ENCODE measurements at regions not wholly inside any gene's neighbourhood (a gene's known extent, or its start where the extent isn't known, plus 50 kb on each side); places are given as distances from the start of the nearest gene placed in this dataset.

DNA sequence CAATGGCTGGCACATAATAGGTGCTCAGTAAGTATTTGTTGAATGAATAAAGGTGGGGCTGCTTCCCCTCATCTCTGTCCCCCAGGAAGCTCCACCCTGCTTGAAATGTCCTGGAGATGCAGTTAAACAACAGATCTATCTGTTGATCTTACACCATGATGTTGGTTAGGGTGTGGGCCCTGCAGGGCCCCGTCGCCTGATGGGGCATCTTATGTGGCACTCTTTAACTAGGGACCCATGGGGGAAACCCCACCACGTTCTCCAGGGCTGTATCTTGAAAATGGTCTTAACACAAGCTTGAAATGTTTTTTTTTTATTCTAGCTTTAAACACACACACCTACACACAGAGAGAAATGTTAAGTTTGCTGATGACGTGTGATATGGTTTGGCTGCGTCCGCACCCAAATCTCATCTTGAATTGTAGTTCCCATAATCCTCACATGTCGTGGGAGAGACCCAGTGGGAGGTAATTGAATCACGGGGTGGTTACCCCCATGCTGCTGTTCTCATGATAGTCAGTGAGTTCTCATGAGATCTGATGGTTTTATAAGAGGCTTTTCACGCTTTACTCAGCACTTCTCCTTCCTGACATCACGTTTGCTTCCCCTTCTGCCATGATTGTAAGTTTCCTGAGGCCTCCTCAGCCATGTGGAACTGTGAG is 741.7 kb downstream of the VRK1 start:
- Histone ChIP-seq H3K79me2 (no peaks in the 10 kb centered on the region), H3K4me2 (ENCODE audit: low read length) (no peak overlapping the region), H3K9me3 (ENCODE audit: control insufficient read depth, low read length) (no peaks in the 10 kb centered on the region), H3K27me3 (ENCODE audit: control insufficient read depth, insufficient read depth, low read length) (no peaks in the 10 kb centered on the region), H3K9ac (no peak overlapping the region), H3K4me3 (ENCODE audit: low read depth, low read length) (no peak overlapping the region), H3K36me3 (ENCODE audit: control insufficient read depth, insufficient read depth, low read length) (no peaks in the 10 kb centered on the region), H3K4me1 (no peaks in the 10 kb centered on the region), H3K27ac (no peak overlapping the region), H2AFZ (no peak overlapping the region)
- no peak for TF ChIP-seq CTCF (IDR thresholded peaks at IDR 0.05)

DNA sequence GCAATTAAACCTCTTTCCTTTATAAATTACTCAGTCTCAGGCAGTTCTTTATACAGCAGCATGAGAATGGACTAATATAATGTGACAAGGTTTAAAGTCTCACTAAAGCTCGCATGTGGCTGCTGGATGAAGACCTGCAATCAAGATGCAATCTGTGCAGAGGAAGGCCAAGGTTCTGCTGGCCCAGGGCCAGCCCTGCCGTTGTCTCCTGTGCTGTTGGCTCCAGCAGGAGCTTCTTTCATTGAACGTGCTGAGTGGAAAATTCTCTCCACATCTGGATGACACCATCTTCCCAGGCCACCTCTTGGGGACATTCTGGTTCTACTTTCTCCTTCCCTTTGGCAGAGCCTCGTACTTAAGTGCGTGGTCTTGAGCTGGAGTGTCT is 742.2 kb downstream of the VRK1 start:
- Histone ChIP-seq H3K4me1 (no peaks in the 10 kb centered on the region), H3K36me3 (ENCODE audit: control insufficient read depth, insufficient read depth, low read length) (no peaks in the 10 kb centered on the region), H3K79me2 (no peaks in the 10 kb centered on the region), H2AFZ (no peak overlapping the region), H3K4me2 (ENCODE audit: low read length) (no peak overlapping the region), H3K9me3 (ENCODE audit: control insufficient read depth, low read length) (no peaks in the 10 kb centered on the region), H3K27me3 (ENCODE audit: control insufficient read depth, insufficient read depth, low read length) (no peaks in the 10 kb centered on the region), H3K9ac (no peak overlapping the region), H3K4me3 (ENCODE audit: low read depth, low read length) (no peak overlapping the region), H3K27ac (no peak overlapping the region)
- TF ChIP-seq CTCF (IDR thresholded peaks at IDR 0.05): no peak

GRCh38 chr14:97539884-97540283 is 742.7 kb downstream of the VRK1 start:
- Histone ChIP-seq H3K9ac (no peak overlapping the region), H3K27me3 (ENCODE audit: control insufficient read depth, insufficient read depth, low read length) (no peaks in the 10 kb centered on the region), H2AFZ (no peak overlapping the region), H3K27ac (no peak overlapping the region), H3K4me2 (ENCODE audit: low read length) (no peak overlapping the region), H3K9me3 (ENCODE audit: control insufficient read depth, low read length) (no peaks in the 10 kb centered on the region), H3K79me2 (no peaks in the 10 kb centered on the region), H3K36me3 (ENCODE audit: control insufficient read depth, insufficient read depth, low read length) (no peaks in the 10 kb centered on the region), H3K4me3 (ENCODE audit: low read depth, low read length) (no peak overlapping the region), H3K4me1 (no peaks in the 10 kb centered on the region)
- TF ChIP-seq CTCF (IDR thresholded peaks at IDR 0.05): no peak

- Histone ChIP-seq H3K4me2 (ENCODE audit: low read length) (no peak overlapping the region), H3K9ac (no peak overlapping the region), H3K27ac (no peak overlapping the region), H3K4me1 (no peaks in the 10 kb centered on the region), H3K27me3 (ENCODE audit: control insufficient read depth, insufficient read depth, low read length) (no peaks in the 10 kb centered on the region), H3K79me2 (no peaks in the 10 kb centered on the region), H3K36me3 (ENCODE audit: control insufficient read depth, insufficient read depth, low read length) (no peaks in the 10 kb centered on the region), H3K4me3 (ENCODE audit: low read depth, low read length) (no peak overlapping the region), H3K9me3 (ENCODE audit: control insufficient read depth, low read length) (no peaks in the 10 kb centered on the region), H2AFZ (no peak overlapping the region)
- TF ChIP-seq CTCF (IDR thresholded peaks at IDR 0.05): no peak
These were observed 746.0 kb downstream of the VRK1 start for GRCh38 chr14:97543221-97543620.

DNA sequence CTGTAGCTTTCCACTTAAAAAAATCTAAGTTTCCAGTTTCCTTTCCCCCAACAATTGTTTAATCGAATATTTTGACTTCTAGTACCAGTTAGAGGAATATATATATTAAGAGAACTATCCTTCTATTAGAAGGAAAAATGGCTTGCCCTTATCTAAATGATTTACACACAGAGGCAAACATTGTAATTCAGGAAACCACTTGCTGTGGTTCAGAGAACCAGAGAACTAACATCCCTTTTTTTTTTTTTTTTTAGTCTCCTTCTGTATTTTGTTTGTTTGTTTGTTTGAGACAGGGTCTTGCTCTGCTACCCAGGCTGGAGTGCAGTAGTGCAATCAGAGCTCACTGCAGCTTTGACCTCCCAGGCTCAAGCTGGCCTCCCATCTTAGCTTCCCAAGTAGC is 746.6 kb downstream of the VRK1 start:
- H3K27me3 ChIP-seq (ENCODE audit: control insufficient read depth, insufficient read depth, low read length): no peaks in the 10 kb centered on the region
- no peak overlapping the region for H3K9ac ChIP-seq
- H3K4me2 ChIP-seq (ENCODE audit: low read length): no peak overlapping the region
- no peak overlapping the region for H3K4me3 ChIP-seq (ENCODE audit: low read depth, low read length)
- no peaks in the 10 kb centered on the region for H3K4me1 ChIP-seq
- no peak for TF ChIP-seq CTCF (IDR thresholded peaks at IDR 0.05)
- no peaks in the 10 kb centered on the region for H3K9me3 ChIP-seq (ENCODE audit: control insufficient read depth, low read length)
- H3K36me3 ChIP-seq (ENCODE audit: control insufficient read depth, insufficient read depth, low read length): no peaks in the 10 kb centered on the region
- no peak overlapping the region for H3K27ac ChIP-seq
- no peaks in the 10 kb centered on the region for H3K79me2 ChIP-seq
- H2AFZ ChIP-seq: no peak overlapping the region
